CD4-positive, alpha-beta T cell treated with Interleukin-2 at 100 ng/mL for 4 hours (primary cell): ENCODE measurements at regions not wholly inside any gene's neighbourhood (a gene's known extent, or its start where the extent isn't known, plus 50 kb on each side); places are given as distances from the start of the nearest gene placed in this dataset.

Experiments used
- DNase-seq: peaks from one replicate; pipeline ENCODE4 v3.0.0-alpha.2; 2020; ENCODE audit warnings: low spot score

GRCh38 chr11:35077709-35078469, 61.1 kb upstream of the CD44 start:
- DNase-seq: peak; percentile 90

- DNase-seq: no peak
Measured at GRCh38 chr11:35078470-35078735, 60.6 kb upstream of the CD44 start.

- no peak for DNase-seq
Measured at GRCh38 chr11:35079611-35080010, 59.4 kb upstream of the CD44 start.

- DNase-seq: peak; percentile 96
Measured at GRCh38 chr11:35082321-35083180, 56.4 kb upstream of the CD44 start.

- no peak for DNase-seq
Measured at GRCh38 chr11:35083181-35083430, 55.9 kb upstream of the CD44 start.

GRCh38 chr11:35083431-35084238, 55.3 kb upstream of the CD44 start:
- DNase-seq: peak; percentile 93

GRCh38 chr11:35084817-35085440, 54.0 kb upstream of the CD44 start:
- DNase-seq: no peak

- no peak for DNase-seq
Measured at GRCh38 chr11:35085531-35086165, 53.3 kb upstream of the CD44 start.

- no peak for DNase-seq
Measured at GRCh38 chr11:35087648-35088047, 51.3 kb upstream of the CD44 start.

- no peak for DNase-seq
Measured at GRCh38 chr11:35088226-35088625, 50.7 kb upstream of the CD44 start.

GRCh38 chr11:35088676-35089075, 50.3 kb upstream of the CD44 start:
- DNase-seq: no peak
